AG20443 (cell line): ENCODE measurements at regions not wholly inside any gene's neighbourhood (a gene's known extent, or its start where the extent isn't known, plus 50 kb on each side); places are given as distances from the start of the nearest gene placed in this dataset.
"Not testable (repeated sequence)": the region's sequence is repeated elsewhere in the genome, so short reads cannot be mapped to it uniquely, and the experiment has no call there.

Source experiments
- DNase-seq: peaks from one replicate; pipeline ENCODE4 v3.0.0; 2012; ENCODE audit warnings: low spot score, mixed read lengths

- DNase-seq, result no peak
These were observed 247.3 kb downstream of the FOXD2 start for GRCh38 chr1:47684964-47685762.

GRCh38 chr1:47685763-47686066, 247.9 kb downstream of the FOXD2 start:
- DNase-seq, result no peak

GRCh38 chr1:47686731-47687630, 249.1 kb downstream of the FOXD2 start:
- DNase-seq, result no peak

GRCh38 chr1:47687631-47688460, 250.0 kb downstream of the FOXD2 start:
- DNase-seq, result no peak

- no peak for DNase-seq
These were observed 250.8 kb downstream of the FOXD2 start for GRCh38 chr1:47688461-47689296.

- no peak for DNase-seq
These were observed 252.1 kb downstream of the FOXD2 start for GRCh38 chr1:47689894-47690293.

- DNase-seq, result no peak
These were observed 252.8 kb downstream of the FOXD2 start for GRCh38 chr1:47690341-47691250.

GRCh38 chr1:47691293-47691692, 253.4 kb downstream of the FOXD2 start:
- DNase-seq, result not testable (repeated sequence)

GRCh38 chr1:47692196-47692595, 254.4 kb downstream of the FOXD2 start:
- no peak for DNase-seq

GRCh38 chr1:47693115-47693514, 255.3 kb downstream of the FOXD2 start:
- no peak for DNase-seq

GRCh38 chr1:47694011-47694890, 256.4 kb downstream of the FOXD2 start:
- no peak for DNase-seq

GRCh38 chr1:47696404-47696736, 258.5 kb downstream of the FOXD2 start:
- DNase-seq, result no peak

- DNase-seq, result no peak
These were observed 259.0 kb downstream of the FOXD2 start for GRCh38 chr1:47696737-47697441.

GRCh38 chr1:47697616-47698335, 259.9 kb downstream of the FOXD2 start:
- DNase-seq, result no peak

GRCh38 chr1:47699492-47700235, 261.8 kb downstream of the FOXD2 start:
- no peak for DNase-seq

GRCh38 chr1:47701283-47701682, 263.4 kb downstream of the FOXD2 start:
- DNase-seq, result no peak

- no peak for DNase-seq
These were observed 264.1 kb downstream of the FOXD2 start for GRCh38 chr1:47701741-47702515.
